ENCODE measurements at regions not wholly inside any gene's neighbourhood (a gene's known extent, or its start where the extent isn't known, plus 50 kb on each side); places are given as distances from the start of the nearest gene placed in this dataset.

GRCh38 chr3:44098656-44099415 lies 142.8 kb upstream of the TOPAZ1 start:
- no peak for ATAC-seq (ENCODE audit: insufficient read depth, low FRiP score)
- no peak for TF ChIP-seq CTCF (IDR thresholded peaks at IDR 0.05; ENCODE audit: control extremely low read depth, extremely low read depth)

GRCh38 chr3:44099566-44100297 lies 142.0 kb upstream of the TOPAZ1 start:
- Histone ChIP-seq H3K27ac (ENCODE audit: low read depth in 1 of 2, low read length in 1 of 2) (no peak overlapping the region), H3K4me1 (ENCODE audit: control insufficient read depth in 5 of 5, insufficient read depth in 5 of 5, low read length in 5 of 5) (no peaks in the 10 kb centered on the region), H3K9ac (ENCODE audit: insufficient read depth in 1 of 2, low read length in 2 of 2) (no peak overlapping the region), H3K4me3 (no peak overlapping the region), H3K27me3 (ENCODE audit: control insufficient read depth in 3 of 3, insufficient read depth in 3 of 3, low read length in 2 of 3) (peaks cover 0 to 2% (median 2%) of the 10 kb centered on the region in 3 donors), H3K9me3 (ENCODE audit: control insufficient read depth in 4 of 4, insufficient read depth in 3 of 4, low read length in 3 of 4) (peaks cover 0 to 4% (median 0%) of the 10 kb centered on the region in 4 donors), H3K36me3 (ENCODE audit: control insufficient read depth in 4 of 4, insufficient read depth in 4 of 4, low read length in 4 of 4) (no peaks in the 10 kb centered on the region)
- 73% methylated on average over 6 of the region's 6 CpGs for WGBS, 2 donors
- TF ChIP-seq CTCF (IDR thresholded peaks at IDR 0.05; ENCODE audit: control extremely low read depth, extremely low read depth) = no peak
- ATAC-seq (ENCODE audit: insufficient read depth, low FRiP score) (no peak), DNase-seq (no peak)

More at GRCh38 chr3:44098656-44099415, 142.8 kb upstream of the TOPAZ1 start:
- no peak overlapping the region for H3K27ac ChIP-seq (ENCODE audit: low read depth in 1 of 2, low read length in 1 of 2)
- no peak overlapping the region for H3K4me3 ChIP-seq
- no peak overlapping the region for H3K9ac ChIP-seq (ENCODE audit: insufficient read depth in 1 of 2, low read length in 2 of 2)
- H3K36me3 ChIP-seq (ENCODE audit: control insufficient read depth in 4 of 4, insufficient read depth in 4 of 4, low read length in 4 of 4) = no peaks in the 10 kb centered on the region
- no peak for DNase-seq
- peaks cover 0 to 4% (median 0%) of the 10 kb centered on the region in 4 donors for H3K9me3 ChIP-seq (ENCODE audit: control insufficient read depth in 4 of 4, insufficient read depth in 3 of 4, low read length in 3 of 4)
- WGBS, 2 donors = 72 to 81% methylated on average over 12 of the region's 12 CpGs
- peaks cover 0 to 2% (median 2%) of the 10 kb centered on the region in 3 donors for H3K27me3 ChIP-seq (ENCODE audit: control insufficient read depth in 3 of 3, insufficient read depth in 3 of 3, low read length in 2 of 3)
- H3K4me1 ChIP-seq (ENCODE audit: control insufficient read depth in 5 of 5, insufficient read depth in 5 of 5, low read length in 5 of 5) = no peaks in the 10 kb centered on the region

- DNase-seq = no peak
Observed at GRCh38 chr3:44100298-44100695, 141.4 kb upstream of the TOPAZ1 start.

More at GRCh38 chr3:44100298-44100695, 141.4 kb upstream of the TOPAZ1 start:
- no peak for ATAC-seq (ENCODE audit: insufficient read depth, low FRiP score)
- H3K4me3 ChIP-seq = no peak overlapping the region
- peaks cover 0 to 2% (median 0%) of the 10 kb centered on the region in 3 donors for H3K27me3 ChIP-seq (ENCODE audit: control insufficient read depth in 3 of 3, insufficient read depth in 3 of 3, low read length in 2 of 3)
- H3K4me1 ChIP-seq (ENCODE audit: control insufficient read depth in 5 of 5, insufficient read depth in 5 of 5, low read length in 5 of 5) = no peaks in the 10 kb centered on the region
- H3K9me3 ChIP-seq (ENCODE audit: control insufficient read depth in 4 of 4, insufficient read depth in 3 of 4, low read length in 3 of 4) = peaks cover 0 to 4% (median 0%) of the 10 kb centered on the region in 4 donors
- no peak overlapping the region for H3K27ac ChIP-seq (ENCODE audit: low read depth in 1 of 2, low read length in 1 of 2)
- no peaks in the 10 kb centered on the region for H3K36me3 ChIP-seq (ENCODE audit: control insufficient read depth in 4 of 4, insufficient read depth in 4 of 4, low read length in 4 of 4)
- no peak for TF ChIP-seq CTCF (IDR thresholded peaks at IDR 0.05; ENCODE audit: control extremely low read depth, extremely low read depth)
- WGBS, 2 donors = 82 to 92% methylated on average over 2 of the region's 2 CpGs
- no peak overlapping the region for H3K9ac ChIP-seq (ENCODE audit: insufficient read depth in 1 of 2, low read length in 2 of 2)

Data from lung (tissue), 11 donors.